ENCODE measurements at regions not wholly inside any gene's neighbourhood (a gene's known extent, or its start where the extent isn't known, plus 50 kb on each side); places are given as distances from the start of the nearest gene placed in this dataset.

- no peak for TF ChIP-seq CTCF (IDR thresholded peaks at IDR 0.05)
- DNase-seq (ENCODE audit: low spot score): no peak
- ATAC-seq (ENCODE audit: low FRiP score): no peak
These were observed 356.3 kb downstream of the ZEB2 start for GRCh38 chr2:144163592-144163991.

- DNase-seq (ENCODE audit: low spot score) (no peak), ATAC-seq (ENCODE audit: low FRiP score) (no peak)
- TF ChIP-seq CTCF (IDR thresholded peaks at IDR 0.05): no peak
These were observed 357.3 kb downstream of the ZEB2 start for GRCh38 chr2:144162652-144163051.

GRCh38 chr2:144161061-144161460 lies 358.9 kb downstream of the ZEB2 start:
- TF ChIP-seq CTCF (IDR thresholded peaks at IDR 0.05): no peak
- DNase-seq (ENCODE audit: low spot score): no peak
- ATAC-seq (ENCODE audit: low FRiP score): no peak

GRCh38 chr2:144159240-144159639 lies 360.7 kb downstream of the ZEB2 start:
- ATAC-seq (ENCODE audit: low FRiP score): no peak
- no peak for DNase-seq (ENCODE audit: low spot score)
- TF ChIP-seq CTCF (IDR thresholded peaks at IDR 0.05): no peak

- no peak for TF ChIP-seq CTCF (IDR thresholded peaks at IDR 0.05)
- ATAC-seq (ENCODE audit: low FRiP score): no peak
- DNase-seq (ENCODE audit: low spot score): no peak
These were observed 361.8 kb downstream of the ZEB2 start for GRCh38 chr2:144158096-144158495.

- ATAC-seq (ENCODE audit: low FRiP score) (no peak), DNase-seq (ENCODE audit: low spot score) (no peak)
- no peak for TF ChIP-seq CTCF (IDR thresholded peaks at IDR 0.05)
These were observed 362.9 kb downstream of the ZEB2 start for GRCh38 chr2:144156736-144157640.

- no peak for DNase-seq (ENCODE audit: low spot score)
- no peak for ATAC-seq (ENCODE audit: low FRiP score)
These were observed 365.7 kb downstream of the ZEB2 start for GRCh38 chr2:144154205-144154604.

More at GRCh38 chr2:144154205-144154604, 365.7 kb downstream of the ZEB2 start:
- TF ChIP-seq CTCF (IDR thresholded peaks at IDR 0.05): no peak

Data from omental fat pad (tissue), 3 donors.